Prostate gland (tissue), 2 donors: ENCODE measurements at regions not wholly inside any gene's neighbourhood (a gene's known extent, or its start where the extent isn't known, plus 50 kb on each side); places are given as distances from the start of the nearest gene placed in this dataset.

Experiments used
- CTCF ChIP-seq, 4 experiments: fragments of 200-600 bp in 2 of 4; fragments of 450-650 bp in 2 of 4; sonication (generic) in 2 of 4; IDR thresholded peaks; 1 replicate in 3 of 4; 2 replicates in 1 of 4; pipeline ENCODE4 v1.5.1; 2016 to 2019; ENCODE audit warnings: antibody characterized with exemption in 4 of 4, mild to moderate bottlenecking in 2 of 4, moderate library complexity in 2 of 4
- POLR2AphosphoS5 ChIP-seq: sonication (generic); formaldehyde crosslinking; IDR thresholded peaks from one replicate; pipeline ENCODE4 v1.6.1; 2017; ENCODE audit warnings: antibody characterized with exemption

- TF ChIP-seq CTCF (IDR thresholded peaks at IDR 0.05) (no peak), POLR2AphosphoS5 (no peak)
Observed at GRCh38 chr11:45568049-45568448, 97.4 kb downstream of the CHST1 start.
